Esophagus squamous epithelium (tissue), 5 donors: ENCODE measurements at regions not wholly inside any gene's neighbourhood (a gene's known extent, or its start where the extent isn't known, plus 50 kb on each side); places are given as distances from the start of the nearest gene placed in this dataset.

Source experiments
- DNase-seq: peaks from one replicate; lab custom pipeline; 2025; lab: John Stamatoyannopoulos, UW
- H3K27ac ChIP-seq, 4 donors: fragments of 200-600 bp; sonication (generic); one replicate each; pipeline ENCODE4 v1.5.1; 2016 to 2019; ENCODE audit warnings: mild to moderate bottlenecking in 1 of 4
- H3K27me3 ChIP-seq, 4 donors: fragments of 200-600 bp; sonication (generic); 1 replicate in 3 of 4; 2 replicates in 1 of 4; pipeline versions ENCODE4 v1.5.1 to v1.6.0; 2017 to 2021; ENCODE audit warnings: antibody characterized with exemption in 1 of 4
- H3K36me3 ChIP-seq, 3 donors: fragments of 200-600 bp; sonication (generic); one replicate each; pipeline ENCODE4 v1.5.1; 2016 to 2019
- H3K4me1 ChIP-seq, 3 donors: fragments of 200-600 bp; sonication (generic); one replicate each; pipeline ENCODE4 v1.5.1; 2017 to 2019
- H3K4me3 ChIP-seq, 4 donors: fragments of 200-600 bp; sonication (generic); 1 replicate in 3 of 4; 2 replicates in 1 of 4; pipeline ENCODE4 v1.5.1; 2016 to 2019; ENCODE audit warnings: mild to moderate bottlenecking in 2 of 4, moderate library complexity in 1 of 4
- H3K9me3 ChIP-seq, 3 donors: fragments of 200-600 bp; sonication (generic); one replicate each; pipeline ENCODE4 v1.5.1; 2016 to 2019
- CTCF ChIP-seq, 6 experiments: fragments of 450-650 bp in 4 of 6; fragments of 200-600 bp in 2 of 6; sonication (generic) in 2 of 6; IDR thresholded peaks; one replicate each; pipeline ENCODE4 v1.5.1; 2016 to 2019; ENCODE audit warnings: antibody characterized with exemption in 6 of 6, mild to moderate bottlenecking in 4 of 6, moderate library complexity in 4 of 6
- POLR2A ChIP-seq, 4 donors: fragments of 450-650 bp; IDR thresholded peaks; one replicate each; pipeline ENCODE4 v1.6.1; 2017; ENCODE audit warnings: antibody characterized with exemption in 4 of 4, mild to moderate bottlenecking in 4 of 4, moderate library complexity in 3 of 4
- WGBS, 2 donors: methylation state at CpG; one replicate each; pipeline ENCODE4 v1.1.5; 2018; 5-methylcytosine and 5-hydroxymethylcytosine counted together
- intact Hi-C: fragments of 100-400 bp; cut with DNase I; formaldehyde crosslinking; loops from one replicate; pipeline ENCODE4 v1.15.0; 2022
- donor health status: DM: yes; HTN: yes; CAD: no.

- WGBS, 2 donors, result 71 to 78% methylated on average over 5 to 7 of the region's 7 CpGs
- no peaks in the 10 kb centered on the region for H3K27me3 ChIP-seq
- no peak for DNase-seq
- H3K4me3 ChIP-seq, result no peak overlapping the region
- no peaks in the 10 kb centered on the region for H3K9me3 ChIP-seq
- intact Hi-C loops, result no loop called here
- H3K27ac ChIP-seq, result no peak overlapping the region
- peaks cover 0 to 6% (median 0%) of the 10 kb centered on the region in 3 donors for H3K4me1 ChIP-seq
- no peaks in the 10 kb centered on the region for H3K36me3 ChIP-seq
- no peak for TF ChIP-seq POLR2A (IDR thresholded peaks at IDR 0.05)
- TF ChIP-seq CTCF (IDR thresholded peaks at IDR 0.05), result no peak
Measured at GRCh38 chr1:168631671-168632400, 55.4 kb downstream of the XCL1 start.

GRCh38 chr1:168634951-168635532 lies 58.6 kb downstream of the XCL1 start:
- DNase-seq, result no peak
- H3K4me1 ChIP-seq, result peaks cover 0 to 11% (median 0%) of the 10 kb centered on the region in 3 donors
- peak overlapping the region in 1 of 4 donors; percentile 0 for H3K27ac ChIP-seq
- intact Hi-C loops, result no loop called here
- no peaks in the 10 kb centered on the region for H3K36me3 ChIP-seq
- no peak for TF ChIP-seq POLR2A (IDR thresholded peaks at IDR 0.05)
- no peak for TF ChIP-seq CTCF (IDR thresholded peaks at IDR 0.05)
- whole genome bisulfite sequencing, 2 donors, result 73 to 78% methylated on average over 3 of the region's 3 CpGs
- H3K27me3 ChIP-seq, result no peaks in the 10 kb centered on the region
- no peaks in the 10 kb centered on the region for H3K9me3 ChIP-seq
- no peak overlapping the region for H3K4me3 ChIP-seq

- H3K27ac ChIP-seq, result peak overlapping the region in 3 of 4 donors; percentile 49 to 60 (median 56)
- H3K4me3 ChIP-seq, result no peak overlapping the region
- no peak for DNase-seq
- H3K27me3 ChIP-seq, result no peaks in the 10 kb centered on the region
- intact Hi-C loops, result no loop called here
- H3K9me3 ChIP-seq, result no peaks in the 10 kb centered on the region
- H3K4me1 ChIP-seq, result peaks cover 0 to 11% (median 0%) of the 10 kb centered on the region in 3 donors
- no peaks in the 10 kb centered on the region for H3K36me3 ChIP-seq
- 22 to 27% methylated on average over 1 of the region's 1 CpG for WGBS, 2 donors
- TF ChIP-seq CTCF (IDR thresholded peaks at IDR 0.05), result peak in 2 of 6 experiments; percentile 21 to 33
- no peak for TF ChIP-seq POLR2A (IDR thresholded peaks at IDR 0.05)
Measured at GRCh38 chr1:168636200-168636599, 59.8 kb downstream of the XCL1 start.

- H3K36me3 ChIP-seq, result no peaks in the 10 kb centered on the region
- DNase-seq, result no peak
- intact Hi-C loops, result no loop called here
- WGBS, 2 donors, result 0 to 12% methylated on average over 1 of the region's 1 CpG
- H3K9me3 ChIP-seq, result no peaks in the 10 kb centered on the region
- H3K27me3 ChIP-seq, result no peaks in the 10 kb centered on the region
- H3K27ac ChIP-seq, result peak overlapping the region in 3 of 4 donors; percentile 49 to 60 (median 56)
- TF ChIP-seq CTCF (IDR thresholded peaks at IDR 0.05) (no peak), POLR2A (IDR thresholded peaks at IDR 0.05) (no peak)
- peaks cover 0 to 11% (median 0%) of the 10 kb centered on the region in 3 donors for H3K4me1 ChIP-seq
- H3K4me3 ChIP-seq, result no peak overlapping the region
Measured at GRCh38 chr1:168636642-168637111, 60.3 kb downstream of the XCL1 start.

- Histone ChIP-seq H3K4me1 (peaks cover 0 to 11% (median 0%) of the 10 kb centered on the region in 3 donors), H3K36me3 (no peaks in the 10 kb centered on the region), H3K27ac (peak overlapping the region in 3 of 4 donors; percentile 11 to 56 (median 49)), H3K9me3 (no peaks in the 10 kb centered on the region), H3K4me3 (no peak overlapping the region), H3K27me3 (no peaks in the 10 kb centered on the region)
- TF ChIP-seq CTCF (IDR thresholded peaks at IDR 0.05), result peak in 5 of 6 experiments; percentile 33 to 69 (median 45)
- no peak for TF ChIP-seq POLR2A (IDR thresholded peaks at IDR 0.05)
- intact Hi-C loops, result no loop called here
- DNase-seq, result no peak
- WGBS, 2 donors, result 83 to 93% methylated on average over 5 of the region's 5 CpGs
Measured at GRCh38 chr1:168637350-168637991, 61.1 kb downstream of the XCL1 start.
